DND-41 (cell line): ENCODE measurements at regions not wholly inside any gene's neighbourhood (a gene's known extent, or its start where the extent isn't known, plus 50 kb on each side); places are given as distances from the start of the nearest gene placed in this dataset.

Source experiments
- EZH2 ChIP-seq: IDR thresholded peaks from 3 replicates; pipeline ENCODE4 v1.6.1; 2012; ENCODE audit warnings: borderline replicate concordance, low read depth, mild to moderate bottlenecking, moderate library complexity, low read length, inconsistent platforms; ENCODE audit not compliant: severe bottlenecking
- TF ChIP-seq, protein P1 (sequence below): IDR thresholded peaks from 2 replicates; pipeline ENCODE4 v1.5.1; 2012; ENCODE audit warnings: borderline replicate concordance, low read length, moderate library complexity, mild to moderate bottlenecking; ENCODE audit not compliant: poor library complexity, severe bottlenecking; ENCODE audit errors: extremely low read depth

- TF ChIP-seq, protein P1, sequence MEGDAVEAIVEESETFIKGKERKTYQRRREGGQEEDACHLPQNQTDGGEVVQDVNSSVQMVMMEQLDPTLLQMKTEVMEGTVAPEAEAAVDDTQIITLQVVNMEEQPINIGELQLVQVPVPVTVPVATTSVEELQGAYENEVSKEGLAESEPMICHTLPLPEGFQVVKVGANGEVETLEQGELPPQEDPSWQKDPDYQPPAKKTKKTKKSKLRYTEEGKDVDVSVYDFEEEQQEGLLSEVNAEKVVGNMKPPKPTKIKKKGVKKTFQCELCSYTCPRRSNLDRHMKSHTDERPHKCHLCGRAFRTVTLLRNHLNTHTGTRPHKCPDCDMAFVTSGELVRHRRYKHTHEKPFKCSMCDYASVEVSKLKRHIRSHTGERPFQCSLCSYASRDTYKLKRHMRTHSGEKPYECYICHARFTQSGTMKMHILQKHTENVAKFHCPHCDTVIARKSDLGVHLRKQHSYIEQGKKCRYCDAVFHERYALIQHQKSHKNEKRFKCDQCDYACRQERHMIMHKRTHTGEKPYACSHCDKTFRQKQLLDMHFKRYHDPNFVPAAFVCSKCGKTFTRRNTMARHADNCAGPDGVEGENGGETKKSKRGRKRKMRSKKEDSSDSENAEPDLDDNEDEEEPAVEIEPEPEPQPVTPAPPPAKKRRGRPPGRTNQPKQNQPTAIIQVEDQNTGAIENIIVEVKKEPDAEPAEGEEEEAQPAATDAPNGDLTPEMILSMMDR = no peak
- TF ChIP-seq EZH2 = no peak
These were observed 87.5 kb upstream of the ARID1B start for GRCh38 chr6:156689656-156690055.
